Endothelial cell of umbilical vein (primary cell): ENCODE measurements at regions not wholly inside any gene's neighbourhood (a gene's known extent, or its start where the extent isn't known, plus 50 kb on each side); places are given as distances from the start of the nearest gene placed in this dataset.

Experiments
- EZH2 ChIP-seq: IDR thresholded peaks from 2 replicates; pipeline ENCODE4 v1.6.1; 2012; ENCODE audit warnings: borderline replicate concordance, low read depth, mild to moderate bottlenecking, moderate library complexity, low read length, inconsistent platforms; ENCODE audit not compliant: severe bottlenecking
- FOS ChIP-seq: IDR thresholded peaks from 2 replicates; pipeline ENCODE4 v1.6.1; 2011; ENCODE audit warnings: mild to moderate bottlenecking, low read length, moderate library complexity, borderline replicate concordance; ENCODE audit not compliant: insufficient read depth
- GATA2 ChIP-seq: IDR thresholded peaks from 2 replicates; pipeline ENCODE4 v1.7.0; 2011; ENCODE audit warnings: low read depth, mild to moderate bottlenecking, moderate library complexity, mixed read lengths, low read length; ENCODE audit not compliant: insufficient read length, insufficient read depth
- JUN ChIP-seq: IDR thresholded peaks from 2 replicates; pipeline ENCODE4 v1.6.1; 2011; ENCODE audit warnings: borderline replicate concordance, low read depth; ENCODE audit not compliant: insufficient read length, insufficient read depth
- MAX ChIP-seq: IDR thresholded peaks from 2 replicates; pipeline ENCODE4 v1.6.1; 2011; ENCODE audit not compliant: insufficient read depth, insufficient read length
- MYC ChIP-seq: IDR thresholded peaks from one replicate; pipeline ENCODE4 v1.6.1; 2011; ENCODE audit warnings: mild to moderate bottlenecking, low read depth, low read length
- POLR2A ChIP-seq: IDR thresholded peaks from 2 replicates; pipeline ENCODE4 v1.6.1; 2012; ENCODE audit warnings: low read depth, mild to moderate bottlenecking, control low read depth, low read length
- POLR2AphosphoS5 ChIP-seq: IDR thresholded peaks from 2 replicates; pipeline ENCODE4 v1.6.1; 2012; ENCODE audit warnings: low read depth, mild to moderate bottlenecking, control low read depth, low read length, moderate library complexity; ENCODE audit not compliant: insufficient read depth
- TF ChIP-seq, protein P1 (sequence below), 2 donors: IDR thresholded peaks; 1 replicate in 1 of 2; 2 replicates in 1 of 2; pipeline ENCODE4 v1.5.1; 2011; ENCODE audit warnings: low read length in 2 of 2, mild to moderate bottlenecking in 2 of 2, moderate library complexity in 2 of 2, control low read depth in 1 of 2, inconsistent platforms in 1 of 2, low read depth in 1 of 2; ENCODE audit not compliant: insufficient read depth in 1 of 2; ENCODE audit errors: extremely low read depth in 1 of 2

DNA sequence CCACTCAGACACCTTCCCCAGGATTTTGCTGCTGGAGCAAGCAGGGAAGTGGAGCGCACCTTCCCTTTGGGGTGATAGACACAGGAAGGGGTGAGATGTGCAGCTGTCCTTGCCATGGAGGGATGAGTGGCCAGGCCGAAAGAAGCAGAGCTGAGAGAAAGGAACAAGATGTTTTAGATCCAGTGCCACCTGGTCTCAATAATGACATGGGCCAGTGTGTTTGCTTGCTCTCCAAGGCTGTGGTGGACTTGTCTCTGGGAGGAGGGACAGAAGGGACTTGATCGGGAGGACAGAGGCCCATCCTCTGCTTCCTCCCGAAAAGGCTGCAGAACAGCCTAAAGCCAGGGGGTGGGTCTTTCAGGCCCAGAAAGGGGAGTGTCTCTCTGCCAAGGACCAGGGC lies 61.7 kb upstream of the CCDC167 start:
- TF ChIP-seq, protein P1, sequence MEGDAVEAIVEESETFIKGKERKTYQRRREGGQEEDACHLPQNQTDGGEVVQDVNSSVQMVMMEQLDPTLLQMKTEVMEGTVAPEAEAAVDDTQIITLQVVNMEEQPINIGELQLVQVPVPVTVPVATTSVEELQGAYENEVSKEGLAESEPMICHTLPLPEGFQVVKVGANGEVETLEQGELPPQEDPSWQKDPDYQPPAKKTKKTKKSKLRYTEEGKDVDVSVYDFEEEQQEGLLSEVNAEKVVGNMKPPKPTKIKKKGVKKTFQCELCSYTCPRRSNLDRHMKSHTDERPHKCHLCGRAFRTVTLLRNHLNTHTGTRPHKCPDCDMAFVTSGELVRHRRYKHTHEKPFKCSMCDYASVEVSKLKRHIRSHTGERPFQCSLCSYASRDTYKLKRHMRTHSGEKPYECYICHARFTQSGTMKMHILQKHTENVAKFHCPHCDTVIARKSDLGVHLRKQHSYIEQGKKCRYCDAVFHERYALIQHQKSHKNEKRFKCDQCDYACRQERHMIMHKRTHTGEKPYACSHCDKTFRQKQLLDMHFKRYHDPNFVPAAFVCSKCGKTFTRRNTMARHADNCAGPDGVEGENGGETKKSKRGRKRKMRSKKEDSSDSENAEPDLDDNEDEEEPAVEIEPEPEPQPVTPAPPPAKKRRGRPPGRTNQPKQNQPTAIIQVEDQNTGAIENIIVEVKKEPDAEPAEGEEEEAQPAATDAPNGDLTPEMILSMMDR (IDR thresholded peaks at IDR 0.05; ENCODE audit: extremely low read depth in 1 of 2, insufficient read depth in 1 of 2, low read depth in 1 of 2, low read length in 2 of 2): no peak
- no peak for TF ChIP-seq EZH2
- no peak for TF ChIP-seq POLR2A
- no peak for TF ChIP-seq FOS
- TF ChIP-seq POLR2AphosphoS5: no peak
- no peak for TF ChIP-seq GATA2
- TF ChIP-seq MAX: no peak
- TF ChIP-seq JUN: no peak
- TF ChIP-seq MYC: no peak
